IPS-15b (cell line): ENCODE measurements at regions not wholly inside any gene's neighbourhood (a gene's known extent, or its start where the extent isn't known, plus 50 kb on each side); places are given as distances from the start of the nearest gene placed in this dataset.
"Not testable (repeated sequence)": the region's sequence is repeated elsewhere in the genome, so short reads cannot be mapped to it uniquely, and the experiment has no call there.

Experiments used
- H3K27me3 ChIP-seq: one replicate; pipeline ENCODE4 v1.6.1; 2013; ENCODE audit warnings: low read length; ENCODE audit not compliant: control insufficient read depth, insufficient read depth
- H3K36me3 ChIP-seq: one replicate; pipeline ENCODE4 v1.6.1; 2013; ENCODE audit warnings: low read length; ENCODE audit not compliant: control insufficient read depth, insufficient read depth
- H3K4me1 ChIP-seq: one replicate; pipeline ENCODE4 v1.6.1; 2013; ENCODE audit warnings: mild to moderate bottlenecking, low read length; ENCODE audit not compliant: control insufficient read depth, insufficient read depth
- H3K4me3 ChIP-seq: one replicate; pipeline ENCODE4 v1.5.1; 2013; ENCODE audit warnings: low read depth, low read length
- H3K9ac ChIP-seq: one replicate; pipeline ENCODE4 v1.6.1; 2013; ENCODE audit warnings: low read depth, mild to moderate bottlenecking, low read length
- H3K9me3 ChIP-seq: one replicate; pipeline ENCODE4 v1.6.1; 2013; ENCODE audit warnings: mild to moderate bottlenecking, low read length; ENCODE audit not compliant: control insufficient read depth, insufficient read depth

DNA sequence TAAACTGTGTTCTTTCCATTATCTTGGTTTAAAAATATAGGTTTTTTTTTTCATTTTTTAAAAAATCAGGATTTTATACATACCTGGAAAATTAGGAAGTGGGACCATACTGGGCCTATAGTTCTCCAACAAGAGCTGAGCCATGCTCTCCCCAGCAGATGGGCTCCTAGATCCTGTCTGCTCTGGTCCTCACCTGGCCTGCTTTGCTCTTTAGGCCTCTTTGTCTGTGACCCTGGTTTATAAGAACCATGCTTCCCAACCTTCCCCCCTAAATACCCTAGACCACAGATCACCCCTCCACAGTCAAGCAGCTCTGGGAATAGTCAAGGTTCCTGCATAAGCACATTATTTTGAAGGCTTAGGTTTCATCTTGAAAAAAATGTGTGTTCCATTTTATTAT is 185.0 kb upstream of the TSHZ3 start:
- H3K9me3 ChIP-seq: no peaks in the 10 kb centered on the region
- no peak overlapping the region for H3K9ac ChIP-seq
- no peak overlapping the region for H3K4me3 ChIP-seq
- H3K4me1 ChIP-seq: no peaks in the 10 kb centered on the region
- no peaks in the 10 kb centered on the region for H3K27me3 ChIP-seq
- H3K36me3 ChIP-seq: no peaks in the 10 kb centered on the region

DNA sequence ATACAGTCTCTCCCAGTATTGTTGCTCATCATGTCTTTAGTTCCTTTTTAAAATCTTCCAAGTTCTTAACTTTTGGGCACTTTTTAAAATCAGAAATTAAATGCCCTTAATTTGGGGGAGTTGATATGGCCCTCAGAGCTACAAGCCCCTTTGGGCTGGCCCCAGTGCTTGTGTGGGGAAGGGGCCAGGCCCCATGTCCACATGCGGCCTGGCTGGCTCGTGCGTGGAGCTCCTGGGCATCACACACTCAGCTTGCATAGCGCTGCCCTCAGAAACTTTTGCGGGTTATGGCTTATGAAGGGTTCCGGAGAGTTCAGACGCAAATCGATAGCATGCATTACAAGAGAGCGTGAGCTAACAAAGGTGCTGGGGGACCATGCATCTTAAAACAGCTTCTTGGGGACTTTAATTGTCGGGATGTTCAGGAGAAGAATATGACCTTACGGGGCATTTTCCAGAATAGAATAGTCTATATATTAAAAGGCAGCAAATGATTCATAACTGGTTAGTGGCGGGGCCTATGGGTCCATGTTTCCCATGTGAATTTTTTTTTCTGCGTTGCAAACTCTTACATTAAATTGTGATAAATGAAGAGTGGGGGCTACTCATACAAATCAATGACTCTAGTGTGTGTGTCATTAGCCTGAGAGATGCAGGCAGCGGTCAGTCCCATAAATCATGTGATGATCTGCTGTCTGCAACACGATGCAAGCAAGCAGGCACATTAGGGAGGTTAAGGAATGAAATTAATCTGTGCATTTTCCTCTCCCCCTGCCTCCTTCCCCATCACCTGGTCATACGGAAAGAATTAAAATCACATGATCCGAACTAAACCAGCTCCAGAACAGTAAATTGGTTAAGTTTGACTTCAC is 185.8 kb upstream of the TSHZ3 start:
- no peak overlapping the region for H3K4me3 ChIP-seq
- H3K9ac ChIP-seq: no peak overlapping the region
- no peaks in the 10 kb centered on the region for H3K9me3 ChIP-seq
- H3K4me1 ChIP-seq: no peaks in the 10 kb centered on the region
- H3K27me3 ChIP-seq: no peaks in the 10 kb centered on the region
- H3K36me3 ChIP-seq: no peaks in the 10 kb centered on the region

DNA sequence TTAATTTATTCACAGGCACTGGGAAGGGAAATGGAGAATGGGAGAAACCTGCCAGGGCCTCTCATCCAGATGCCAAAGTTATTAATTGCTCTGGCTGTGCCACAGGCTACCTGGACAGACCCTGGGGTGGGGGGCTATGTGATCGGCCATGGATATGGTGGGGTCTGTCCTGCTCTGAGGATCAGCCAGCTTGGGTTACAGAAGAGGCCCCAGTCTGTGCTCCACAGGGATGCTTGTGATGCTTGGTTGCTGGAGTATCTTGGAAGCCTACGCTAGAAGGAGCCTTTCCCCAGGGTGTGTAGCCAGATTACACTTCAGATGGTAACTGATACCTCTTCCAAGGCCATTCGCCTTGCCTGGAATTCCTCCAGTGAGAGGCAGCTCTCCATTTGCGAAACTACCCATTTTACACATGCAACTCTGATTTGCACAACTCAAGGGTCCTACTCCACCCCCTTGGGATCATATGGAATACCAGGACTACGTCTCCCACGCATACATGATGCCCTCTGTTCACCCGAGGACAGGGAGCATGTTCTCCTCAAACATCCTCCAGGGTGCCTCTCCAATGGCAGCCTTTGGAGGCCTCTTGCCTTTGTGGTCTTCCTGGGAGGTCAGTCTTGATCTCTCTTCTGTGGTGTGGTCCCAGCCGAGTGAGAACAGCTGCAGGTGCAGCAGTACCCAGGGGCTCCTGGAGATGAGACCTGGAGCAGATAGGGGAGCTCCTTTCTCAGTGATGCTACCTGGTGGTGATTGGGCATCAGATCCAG is 186.6 kb upstream of the TSHZ3 start:
- Histone ChIP-seq H3K9ac (no peak overlapping the region), H3K27me3 (no peaks in the 10 kb centered on the region), H3K4me1 (no peaks in the 10 kb centered on the region), H3K9me3 (no peaks in the 10 kb centered on the region), H3K36me3 (no peaks in the 10 kb centered on the region), H3K4me3 (no peak overlapping the region)

DNA sequence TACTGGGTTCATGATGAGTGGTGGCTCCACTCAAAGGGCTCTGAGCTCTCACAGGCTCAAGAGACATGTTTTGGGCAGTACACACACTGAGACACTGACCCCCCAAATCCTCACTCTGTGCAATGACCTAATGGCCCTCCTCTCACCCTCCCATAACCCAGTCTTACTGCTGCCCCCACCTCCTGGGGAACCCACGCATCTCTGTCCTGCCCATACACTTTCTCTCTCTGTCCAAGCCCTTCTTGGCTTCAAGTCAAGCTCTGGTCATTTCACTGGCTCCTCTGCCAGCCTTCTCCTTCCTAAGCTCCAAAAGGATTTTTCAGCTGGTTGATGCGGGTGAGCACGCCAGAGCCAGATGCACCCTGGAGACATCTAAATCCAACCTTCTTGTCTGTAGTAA is 187.9 kb upstream of the TSHZ3 start:
- no peaks in the 10 kb centered on the region for H3K4me1 ChIP-seq
- H3K9me3 ChIP-seq: no peaks in the 10 kb centered on the region
- H3K27me3 ChIP-seq: no peaks in the 10 kb centered on the region
- H3K36me3 ChIP-seq: no peaks in the 10 kb centered on the region
- no peak overlapping the region for H3K4me3 ChIP-seq
- no peak overlapping the region for H3K9ac ChIP-seq

DNA sequence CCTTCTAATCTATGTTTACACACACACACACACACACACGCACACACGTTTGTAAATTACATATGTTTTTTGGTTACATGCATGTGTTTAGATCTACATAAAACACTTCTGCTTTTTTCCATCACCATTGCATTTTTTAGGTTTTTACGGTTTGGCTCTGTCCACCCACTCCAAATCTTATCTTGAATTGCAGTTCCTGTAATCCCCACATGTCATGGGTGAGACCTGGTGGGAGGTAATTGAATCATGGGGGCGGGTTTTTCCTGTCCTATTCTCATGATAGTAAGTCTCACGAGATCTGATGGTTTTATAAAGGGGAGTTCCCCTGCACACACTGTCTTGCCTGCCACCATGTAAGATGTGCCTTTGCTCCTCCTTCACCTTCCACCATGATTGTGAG is 188.7 kb upstream of the TSHZ3 start:
- not testable (repeated sequence) for H3K27me3 ChIP-seq, H3K36me3 ChIP-seq, H3K4me1 ChIP-seq, H3K4me3 ChIP-seq, H3K9ac ChIP-seq, H3K9me3 ChIP-seq

DNA sequence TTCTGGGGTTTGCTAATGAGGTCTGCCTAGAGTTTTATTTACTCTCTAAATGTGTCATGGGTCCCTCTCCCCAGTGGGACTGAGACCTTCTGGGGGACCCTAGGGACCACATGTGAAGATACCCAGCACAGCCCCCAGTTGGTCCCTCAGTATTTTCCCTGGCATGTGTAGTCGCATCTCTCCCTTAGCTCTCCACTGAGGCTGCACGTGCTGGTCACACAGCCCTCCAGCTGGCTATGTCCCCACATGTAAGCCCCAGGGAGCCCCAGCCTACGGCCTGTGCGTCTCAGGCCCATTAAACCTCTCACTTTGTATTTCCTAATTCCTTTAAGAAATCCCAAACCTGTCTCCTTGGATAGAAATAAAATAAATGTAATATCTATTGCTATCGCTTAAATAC is 189.6 kb upstream of the TSHZ3 start:
- H3K4me1 ChIP-seq: no peaks in the 10 kb centered on the region
- no peaks in the 10 kb centered on the region for H3K27me3 ChIP-seq
- no peaks in the 10 kb centered on the region for H3K36me3 ChIP-seq
- H3K4me3 ChIP-seq: no peak overlapping the region
- no peak overlapping the region for H3K9ac ChIP-seq
- no peaks in the 10 kb centered on the region for H3K9me3 ChIP-seq

DNA sequence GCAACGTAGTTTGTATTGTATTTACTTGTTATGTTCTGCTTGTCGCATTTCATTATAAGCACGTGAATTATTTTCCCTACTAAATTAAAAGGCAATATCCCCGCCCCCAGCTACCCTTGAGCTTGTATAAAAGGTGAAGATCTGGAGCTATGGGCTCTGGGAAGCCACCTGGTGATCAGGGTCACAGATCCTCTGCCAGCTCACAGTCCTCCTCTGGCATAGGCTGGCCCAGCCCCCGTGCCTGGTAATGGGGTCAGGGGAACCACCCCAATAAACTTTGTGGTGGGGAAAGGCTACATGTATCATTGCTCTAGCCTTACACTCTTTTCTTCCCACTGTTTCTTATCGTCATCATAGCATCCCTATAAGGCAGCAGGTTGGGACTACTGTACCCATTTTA is 190.2 kb upstream of the TSHZ3 start:
- H3K4me3 ChIP-seq: no peak overlapping the region
- no peaks in the 10 kb centered on the region for H3K27me3 ChIP-seq
- H3K9ac ChIP-seq: no peak overlapping the region
- H3K9me3 ChIP-seq: no peaks in the 10 kb centered on the region
- no peaks in the 10 kb centered on the region for H3K4me1 ChIP-seq
- no peaks in the 10 kb centered on the region for H3K36me3 ChIP-seq

DNA sequence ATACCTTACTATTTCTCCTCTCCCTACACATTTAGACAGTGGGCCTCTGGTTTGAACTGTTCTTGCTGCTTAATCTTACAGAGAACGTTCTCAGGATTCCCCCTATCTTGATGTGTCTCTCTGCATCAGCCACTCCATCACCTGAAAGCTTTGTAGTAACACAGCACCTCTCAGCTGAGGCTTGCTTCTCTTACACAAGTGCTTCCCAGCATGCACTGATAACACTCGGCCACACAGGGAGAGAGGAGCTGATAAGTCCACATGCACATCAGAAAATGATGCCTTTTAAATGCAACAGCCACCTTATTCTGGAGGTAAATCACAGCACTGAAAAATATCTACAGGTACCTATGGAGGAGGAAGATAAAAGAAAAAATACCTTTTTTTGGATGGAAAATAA is 192.2 kb upstream of the TSHZ3 start:
- Histone ChIP-seq H3K9ac (no peak overlapping the region), H3K9me3 (no peaks in the 10 kb centered on the region), H3K4me3 (no peak overlapping the region), H3K27me3 (no peaks in the 10 kb centered on the region), H3K4me1 (no peaks in the 10 kb centered on the region), H3K36me3 (no peaks in the 10 kb centered on the region)

DNA sequence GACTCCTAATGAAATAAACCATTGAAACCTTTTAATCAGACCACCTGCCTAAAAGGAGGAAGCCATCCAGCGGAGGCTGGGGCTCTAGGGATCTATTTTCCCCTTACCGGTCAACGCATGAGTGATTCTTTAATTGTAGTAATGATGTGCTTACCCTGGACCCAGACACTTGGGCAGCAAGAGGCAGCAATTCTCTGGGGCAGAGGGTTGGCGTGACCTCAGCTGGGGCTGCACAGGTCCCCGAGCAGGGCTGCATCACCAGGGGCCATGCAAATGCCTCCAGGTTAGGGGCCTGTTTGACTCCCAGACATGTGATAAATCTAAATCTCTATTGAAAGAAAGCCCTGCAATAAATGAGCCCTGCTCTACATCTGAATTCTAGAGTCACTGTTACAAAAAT is 194.2 kb upstream of the TSHZ3 start:
- no peaks in the 10 kb centered on the region for H3K36me3 ChIP-seq
- H3K9me3 ChIP-seq: no peaks in the 10 kb centered on the region
- no peaks in the 10 kb centered on the region for H3K4me1 ChIP-seq
- no peak overlapping the region for H3K9ac ChIP-seq
- H3K4me3 ChIP-seq: no peak overlapping the region
- no peaks in the 10 kb centered on the region for H3K27me3 ChIP-seq

DNA sequence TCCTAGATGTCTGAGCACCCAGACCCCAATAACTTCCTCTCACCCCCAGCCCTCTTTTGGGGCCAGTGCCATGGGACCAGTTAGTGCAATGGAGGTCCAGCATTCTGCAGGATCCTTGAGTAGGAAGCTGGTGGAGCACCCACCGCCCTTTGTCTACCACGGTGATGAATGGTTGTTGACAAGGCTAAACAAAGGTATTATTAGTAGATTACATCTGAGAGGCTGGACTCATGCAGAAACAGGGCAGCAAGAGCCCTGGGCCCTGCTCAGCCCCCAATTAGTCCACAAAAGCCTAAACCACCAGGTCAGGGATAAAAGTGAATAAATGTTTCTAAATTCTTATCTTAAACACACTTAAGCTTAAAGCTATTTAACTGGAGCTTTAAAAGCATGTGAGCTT is 196.5 kb upstream of the TSHZ3 start:
- Histone ChIP-seq H3K9ac (no peak overlapping the region), H3K4me1 (no peaks in the 10 kb centered on the region), H3K4me3 (no peak overlapping the region), H3K36me3 (no peaks in the 10 kb centered on the region), H3K9me3 (no peaks in the 10 kb centered on the region), H3K27me3 (no peaks in the 10 kb centered on the region)

DNA sequence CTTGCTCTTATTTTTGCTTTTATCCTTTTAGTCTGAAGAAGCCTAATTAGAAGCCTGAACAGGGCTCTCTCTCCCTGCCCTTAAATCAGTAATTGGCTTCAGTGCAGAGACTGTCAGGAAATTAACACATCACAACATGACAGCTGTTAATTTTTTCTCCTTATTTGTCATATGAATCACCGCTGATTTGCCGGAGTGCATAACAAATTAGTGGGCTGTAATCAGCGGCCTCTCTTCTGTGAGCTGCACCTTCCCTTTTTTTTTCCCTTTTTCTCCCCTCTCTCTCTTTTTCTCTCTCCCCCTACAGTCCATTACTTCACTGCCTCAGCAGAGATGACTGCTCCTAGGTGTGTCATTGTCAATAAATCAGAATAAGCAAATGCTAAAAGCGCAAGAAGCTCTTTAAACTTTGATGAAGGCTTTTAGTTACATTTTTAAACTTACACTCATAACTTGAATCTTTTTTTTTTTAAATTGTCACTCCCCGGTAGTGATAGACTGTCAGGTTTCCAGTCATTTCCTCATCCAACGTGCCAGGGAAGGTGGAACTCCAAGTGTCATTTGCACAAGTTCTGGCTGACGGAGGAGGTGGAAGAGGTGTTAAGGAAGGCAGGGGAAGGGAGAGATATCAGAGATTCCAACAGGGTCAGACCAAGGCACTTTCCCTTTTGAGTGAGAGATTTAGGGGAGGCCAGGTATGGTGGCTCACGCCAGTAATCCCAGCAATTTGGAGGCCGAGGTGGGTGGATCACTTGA is 197.1 kb upstream of the TSHZ3 start:
- H3K27me3 ChIP-seq: no peaks in the 10 kb centered on the region
- no peak overlapping the region for H3K9ac ChIP-seq
- no peaks in the 10 kb centered on the region for H3K9me3 ChIP-seq
- no peak overlapping the region for H3K4me3 ChIP-seq
- H3K4me1 ChIP-seq: no peaks in the 10 kb centered on the region
- H3K36me3 ChIP-seq: no peaks in the 10 kb centered on the region
